Loucy (cell line): ENCODE measurements at regions not wholly inside any gene's neighbourhood (a gene's known extent, or its start where the extent isn't known, plus 50 kb on each side); places are given as distances from the start of the nearest gene placed in this dataset.

ENCODE experiments used
- H2AFZ ChIP-seq: fragments of 200-600 bp; sonication (generic); 2 replicates; pipeline ENCODE4 v1.6.0; 2016; ENCODE audit warnings: antibody characterized with exemption, mild to moderate bottlenecking, low read length, moderate library complexity
- H3F3A ChIP-seq: fragments of 200-600 bp; 2 replicates; pipeline ENCODE4 v1.6.0; 2016; ENCODE audit warnings: antibody characterized with exemption, low read depth, mild to moderate bottlenecking
- H3K27me3 ChIP-seq: fragments of 200-600 bp; sonication (generic); 2 replicates; pipeline ENCODE4 v1.6.1; 2014; ENCODE audit warnings: low read length, mild to moderate bottlenecking; ENCODE audit not compliant: insufficient read depth, poor library complexity, severe bottlenecking
- H3K36me3 ChIP-seq: fragments of 200-600 bp; sonication (generic); 2 replicates; pipeline ENCODE4 v1.6.1; 2016; ENCODE audit warnings: low read length; ENCODE audit not compliant: insufficient read depth
- H3K4me1 ChIP-seq: fragments of 200-600 bp; sonication (generic); 2 replicates; pipeline ENCODE4 v1.5.1; 2014; ENCODE audit warnings: low read length, mild to moderate bottlenecking; ENCODE audit not compliant: insufficient read depth, poor library complexity, severe bottlenecking
- H3K4me2 ChIP-seq: fragments of 200-600 bp; sonication (generic); 2 replicates; pipeline ENCODE4 v1.6.0; 2014; ENCODE audit warnings: antibody characterized with exemption, low read length, low read depth, mild to moderate bottlenecking; ENCODE audit not compliant: poor library complexity, severe bottlenecking
- H3K4me3 ChIP-seq: fragments of 200-600 bp; sonication (generic); 2 replicates; pipeline ENCODE4 v1.5.1; 2014; ENCODE audit warnings: low read length, mild to moderate bottlenecking, mixed read lengths; ENCODE audit not compliant: poor library complexity, severe bottlenecking
- H3K79me2 ChIP-seq: fragments of 200-600 bp; sonication (generic); 2 replicates; pipeline ENCODE4 v1.6.1; 2014; ENCODE audit warnings: low read length; ENCODE audit not compliant: insufficient read depth
- H3K9ac ChIP-seq: fragments of 200-600 bp; sonication (generic); 2 replicates; pipeline ENCODE4 v1.6.0; 2014; ENCODE audit warnings: mild to moderate bottlenecking, low read depth, low read length, moderate library complexity; ENCODE audit not compliant: poor library complexity, severe bottlenecking
- H3K9me2 ChIP-seq: fragments of 200-600 bp; sonication (generic); replicated peaks from 2 replicates; pipeline ENCODE4 v1.6.1; 2016; ENCODE audit warnings: low read depth, low read length, mixed read lengths
- H3K9me3 ChIP-seq: fragments of 200-600 bp; sonication (generic); 2 replicates; pipeline ENCODE4 v1.6.1; 2014; ENCODE audit warnings: mild to moderate bottlenecking, antibody characterized with exemption, low read length, low read depth; ENCODE audit not compliant: insufficient read depth
- H4K20me1 ChIP-seq: fragments of 200-600 bp; sonication (generic); 2 replicates; pipeline ENCODE4 v1.6.0; 2014; ENCODE audit warnings: antibody characterized with exemption, low read length, mild to moderate bottlenecking; ENCODE audit not compliant: insufficient read depth, poor library complexity, severe bottlenecking
- EZH2phosphoT487 ChIP-seq: fragments of 200-600 bp; IDR thresholded peaks from 2 replicates; pipeline ENCODE4 v1.6.1; 2018; ENCODE audit warnings: antibody characterized with exemption, mild to moderate bottlenecking, moderate library complexity, borderline replicate concordance
- TF ChIP-seq, protein P1 (sequence below): fragments of 200-600 bp; sonication (generic); conservative IDR thresholded peaks from 2 replicates; pipeline ENCODE4 v1.5.1; 2014; ENCODE audit warnings: mild to moderate bottlenecking, antibody characterized with exemption, low read length

- no peaks in the 10 kb centered on the region for H3K36me3 ChIP-seq
- H3K79me2 ChIP-seq, result no peaks in the 10 kb centered on the region
- no peak overlapping the region for H2AFZ ChIP-seq
- H4K20me1 ChIP-seq, result no peaks in the 10 kb centered on the region
- H3F3A ChIP-seq, result no peaks in the 10 kb centered on the region
- no peak overlapping the region for H3K4me2 ChIP-seq
- TF ChIP-seq EZH2phosphoT487, result no peak
- TF ChIP-seq, protein P1, sequence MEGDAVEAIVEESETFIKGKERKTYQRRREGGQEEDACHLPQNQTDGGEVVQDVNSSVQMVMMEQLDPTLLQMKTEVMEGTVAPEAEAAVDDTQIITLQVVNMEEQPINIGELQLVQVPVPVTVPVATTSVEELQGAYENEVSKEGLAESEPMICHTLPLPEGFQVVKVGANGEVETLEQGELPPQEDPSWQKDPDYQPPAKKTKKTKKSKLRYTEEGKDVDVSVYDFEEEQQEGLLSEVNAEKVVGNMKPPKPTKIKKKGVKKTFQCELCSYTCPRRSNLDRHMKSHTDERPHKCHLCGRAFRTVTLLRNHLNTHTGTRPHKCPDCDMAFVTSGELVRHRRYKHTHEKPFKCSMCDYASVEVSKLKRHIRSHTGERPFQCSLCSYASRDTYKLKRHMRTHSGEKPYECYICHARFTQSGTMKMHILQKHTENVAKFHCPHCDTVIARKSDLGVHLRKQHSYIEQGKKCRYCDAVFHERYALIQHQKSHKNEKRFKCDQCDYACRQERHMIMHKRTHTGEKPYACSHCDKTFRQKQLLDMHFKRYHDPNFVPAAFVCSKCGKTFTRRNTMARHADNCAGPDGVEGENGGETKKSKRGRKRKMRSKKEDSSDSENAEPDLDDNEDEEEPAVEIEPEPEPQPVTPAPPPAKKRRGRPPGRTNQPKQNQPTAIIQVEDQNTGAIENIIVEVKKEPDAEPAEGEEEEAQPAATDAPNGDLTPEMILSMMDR, result no peak
- H3K9ac ChIP-seq, result no peak overlapping the region
- H3K9me2 ChIP-seq, result no peaks in the 10 kb centered on the region
- no peak overlapping the region for H3K4me3 ChIP-seq
- no peaks in the 10 kb centered on the region for H3K27me3 ChIP-seq
- no peaks in the 10 kb centered on the region for H3K9me3 ChIP-seq
- no peaks in the 10 kb centered on the region for H3K4me1 ChIP-seq
Measured at GRCh38 chr14:49121246-49121645, 464.9 kb downstream of the RPS29 start.

GRCh38 chr14:49114161-49114893, 471.9 kb downstream of the RPS29 start:
- H3K36me3 ChIP-seq, result no peaks in the 10 kb centered on the region
- no peaks in the 10 kb centered on the region for H3K79me2 ChIP-seq
- H3K27me3 ChIP-seq, result no peaks in the 10 kb centered on the region
- H2AFZ ChIP-seq, result no peak overlapping the region
- no peak overlapping the region for H3K9ac ChIP-seq
- no peaks in the 10 kb centered on the region for H3K9me3 ChIP-seq
- no peaks in the 10 kb centered on the region for H4K20me1 ChIP-seq
- TF ChIP-seq, protein P1, result no peak
- no peak for TF ChIP-seq EZH2phosphoT487
- no peak overlapping the region for H3K4me2 ChIP-seq
- H3K4me3 ChIP-seq, result no peak overlapping the region
- no peaks in the 10 kb centered on the region for H3K9me2 ChIP-seq
- no peaks in the 10 kb centered on the region for H3K4me1 ChIP-seq
- no peaks in the 10 kb centered on the region for H3F3A ChIP-seq

- TF ChIP-seq EZH2phosphoT487, result no peak
- TF ChIP-seq, protein P1, result no peak
- Histone ChIP-seq H3K4me3 (no peak overlapping the region), H3K9ac (no peak overlapping the region), H3K9me3 (no peaks in the 10 kb centered on the region), H3K36me3 (no peaks in the 10 kb centered on the region), H3K27me3 (no peaks in the 10 kb centered on the region), H3K79me2 (no peaks in the 10 kb centered on the region), H3K9me2 (no peaks in the 10 kb centered on the region), H3K4me2 (no peak overlapping the region), H2AFZ (no peak overlapping the region), H3K4me1 (no peaks in the 10 kb centered on the region), H3F3A (no peaks in the 10 kb centered on the region), H4K20me1 (no peaks in the 10 kb centered on the region)
Measured at GRCh38 chr14:49106741-49107667, 479.2 kb downstream of the RPS29 start.
